ENCODE measurements at regions not wholly inside any gene's neighbourhood (a gene's known extent, or its start where the extent isn't known, plus 50 kb on each side); places are given as distances from the start of the nearest gene placed in this dataset.
"Not testable (repeated sequence)": the region's sequence is repeated elsewhere in the genome, so short reads cannot be mapped to it uniquely, and the experiment has no call there.

DNA sequence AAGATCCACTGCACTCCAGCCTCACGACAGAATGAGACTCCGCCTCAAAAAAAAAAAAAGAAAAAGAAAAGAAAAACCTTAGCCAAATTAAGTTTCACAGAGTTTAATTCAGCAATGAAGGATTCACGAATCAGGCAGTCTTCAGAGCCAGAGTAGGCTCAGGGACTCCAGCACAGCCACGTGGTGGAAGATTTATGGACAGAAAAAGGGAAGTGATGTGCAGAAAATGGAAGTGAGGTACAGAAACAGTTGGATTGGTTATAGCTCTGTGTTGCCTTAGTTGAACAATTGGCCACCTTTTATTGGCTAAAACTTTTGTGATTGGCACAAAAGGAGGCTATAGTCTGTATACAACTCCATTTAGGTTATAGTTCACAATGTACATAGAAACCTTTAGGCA is 256.6 kb downstream of the HS3ST3B1 start:
- DNase-seq (ENCODE audit: low read depth, low spot score) = no peak

- DNase-seq (ENCODE audit: low read depth, low spot score) = no peak
Measured at GRCh38 chr17:14553847-14554246, 253.0 kb downstream of the HS3ST3B1 start.

DNA sequence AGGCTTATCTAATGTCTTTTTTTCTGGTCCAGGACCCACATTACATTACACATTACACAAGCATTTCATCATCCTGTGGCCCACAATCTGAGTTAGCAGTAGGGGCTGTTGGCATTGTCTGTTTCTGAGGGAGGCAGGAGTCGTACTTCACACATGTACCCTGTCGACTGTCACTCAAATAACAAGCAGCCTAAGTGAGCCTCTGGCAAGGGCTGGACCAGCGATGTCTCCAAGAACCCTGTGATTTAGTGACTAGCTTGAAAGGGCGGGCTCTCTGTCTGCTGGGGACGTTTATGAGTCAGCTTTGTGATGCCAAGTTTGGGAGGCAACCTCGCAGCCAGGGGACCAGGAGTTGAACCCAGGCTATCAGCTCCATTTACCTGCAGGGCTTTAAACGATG is 251.4 kb downstream of the HS3ST3B1 start:
- DNase-seq (ENCODE audit: low read depth, low spot score) = no peak

DNA sequence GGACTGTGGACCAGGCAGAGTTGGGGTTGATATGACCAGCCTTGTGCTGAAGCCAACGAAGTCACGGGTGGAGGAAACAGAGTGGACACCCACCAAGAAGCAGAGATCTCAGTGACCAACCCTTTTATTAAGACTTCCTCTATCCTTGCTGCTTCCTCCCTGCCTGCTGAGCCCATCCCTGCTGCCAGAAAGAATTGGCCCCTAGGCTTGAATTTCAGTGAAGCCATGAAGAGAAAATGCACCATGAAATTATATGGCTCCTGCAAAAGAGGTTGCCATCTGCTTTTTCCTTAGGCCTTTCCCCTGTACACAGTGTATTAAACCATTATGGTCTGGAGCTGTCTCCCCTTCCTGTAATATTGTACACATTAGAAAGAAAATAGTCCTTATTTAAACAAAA is 246.7 kb downstream of the HS3ST3B1 start:
- DNase-seq (ENCODE audit: low read depth, low spot score) = no peak

DNA sequence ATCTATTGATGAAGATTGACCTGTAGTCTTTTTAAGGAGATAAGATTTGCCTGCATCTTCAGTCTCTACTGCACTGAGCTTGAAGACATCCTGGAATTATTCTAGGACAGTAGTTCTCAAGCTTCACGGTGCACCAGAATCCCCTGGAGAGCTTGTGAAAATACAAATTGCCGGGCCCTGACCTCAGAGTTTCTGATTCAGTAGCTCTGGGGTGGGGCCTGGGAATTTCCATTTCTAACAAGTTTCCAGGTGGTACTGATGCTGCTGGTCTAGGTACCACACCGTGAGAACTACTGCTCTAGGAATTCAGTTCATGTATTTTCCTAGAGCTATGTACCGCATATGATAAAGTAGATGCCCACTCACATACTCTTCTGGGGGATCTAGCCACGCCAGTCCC is 246.1 kb downstream of the HS3ST3B1 start:
- DNase-seq (ENCODE audit: low read depth, low spot score) = no peak

DNA sequence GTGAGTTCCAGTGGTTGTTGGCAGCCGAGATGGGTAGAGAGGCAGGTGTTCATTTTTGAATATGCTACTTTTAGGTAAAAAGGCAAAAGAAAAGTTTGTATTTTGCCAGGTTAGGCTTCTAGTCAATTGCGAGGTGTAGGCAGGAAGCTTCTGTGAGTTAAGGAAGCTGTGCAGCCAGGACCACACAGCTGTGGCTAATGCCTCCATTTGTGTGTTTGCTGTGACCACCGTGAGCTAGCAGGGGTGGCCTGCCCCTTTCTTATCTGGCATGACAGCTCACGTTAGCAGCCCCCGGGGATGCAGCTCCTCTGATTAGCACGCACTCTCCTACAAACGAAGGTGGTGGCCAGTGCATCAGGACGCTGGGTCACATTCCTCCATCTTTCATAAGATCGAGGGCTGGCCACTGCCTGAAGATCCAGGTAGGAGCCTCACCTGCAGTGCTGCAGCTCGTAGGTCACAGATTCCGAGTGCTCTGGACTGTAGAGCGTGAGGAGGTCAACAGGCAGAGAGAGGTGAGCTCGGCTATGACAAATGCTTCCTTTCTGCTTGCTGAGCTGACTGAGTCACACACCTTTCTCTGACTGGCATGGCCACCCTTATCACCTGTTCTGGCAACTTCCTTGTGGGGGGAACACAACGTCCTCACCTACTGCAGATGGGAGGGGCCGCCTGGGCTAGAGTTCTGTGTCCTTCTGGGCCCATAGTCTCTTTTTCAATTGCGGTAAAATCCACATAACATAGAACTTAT is 244.4 kb downstream of the HS3ST3B1 start:
- no peak for DNase-seq (ENCODE audit: low read depth, low spot score)

DNA sequence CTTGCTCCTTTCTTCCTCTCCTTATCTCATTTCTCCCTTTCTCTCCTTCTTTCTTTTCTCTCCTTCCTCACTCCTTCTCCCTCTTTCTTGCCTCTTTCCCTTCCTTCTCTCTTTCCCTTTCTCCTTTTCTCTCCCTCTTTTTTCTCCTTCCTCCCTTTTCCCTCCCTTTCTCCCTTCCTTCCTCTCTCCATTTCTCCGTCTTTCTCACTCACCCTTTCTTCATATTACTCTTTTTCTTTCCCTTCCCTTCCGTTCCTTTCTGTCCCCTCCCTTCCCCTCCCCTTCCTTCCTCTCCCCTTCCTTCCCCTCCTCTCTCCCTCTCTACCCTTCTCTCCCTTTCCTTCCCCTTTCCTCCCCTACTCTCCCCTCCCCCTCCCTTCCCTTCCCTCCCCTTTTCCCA is 240.8 kb downstream of the HS3ST3B1 start:
- DNase-seq (ENCODE audit: low read depth, low spot score) = no peak

DNA sequence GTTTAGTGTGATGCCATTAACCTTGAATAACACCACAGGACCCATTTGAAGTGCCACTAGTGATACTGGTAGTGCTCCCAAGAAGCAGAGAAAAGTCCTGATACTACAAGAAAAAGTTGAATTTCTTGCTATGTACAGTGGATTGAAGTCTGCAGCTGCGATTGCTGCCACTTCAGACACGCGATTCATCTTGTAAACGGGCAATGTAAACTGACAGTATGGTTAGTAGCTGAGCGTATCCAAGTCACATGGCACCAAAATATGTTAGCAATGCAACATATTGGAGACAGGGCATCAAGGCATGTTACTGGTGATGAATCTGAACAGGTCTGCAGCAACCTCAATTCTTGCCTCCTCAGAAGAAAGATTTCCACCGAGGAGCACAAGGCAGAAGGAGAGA is 238.9 kb downstream of the HS3ST3B1 start:
- DNase-seq (ENCODE audit: low read depth, low spot score) = no peak

DNA sequence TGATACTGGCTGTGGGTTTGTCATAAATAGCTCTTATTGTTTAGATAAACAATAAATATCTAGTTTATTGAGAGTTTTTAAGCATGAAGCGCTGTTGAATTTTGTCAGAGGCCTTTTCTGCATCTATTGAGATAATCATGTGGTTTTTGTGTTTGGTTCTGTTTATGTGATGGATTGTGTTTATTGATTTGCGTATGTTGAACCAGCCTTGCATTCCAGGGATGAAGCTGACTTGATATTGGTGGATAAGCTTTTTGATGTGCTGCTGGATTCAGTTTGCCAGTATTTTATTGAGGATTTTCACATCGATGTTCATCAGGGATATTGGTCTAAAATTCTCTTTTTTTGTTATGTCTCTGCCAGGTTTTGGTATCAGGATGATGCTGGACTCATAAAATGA is 231.4 kb downstream of the HS3ST3B1 start:
- DNase-seq (ENCODE audit: low read depth, low spot score) = not testable (repeated sequence)

DNA sequence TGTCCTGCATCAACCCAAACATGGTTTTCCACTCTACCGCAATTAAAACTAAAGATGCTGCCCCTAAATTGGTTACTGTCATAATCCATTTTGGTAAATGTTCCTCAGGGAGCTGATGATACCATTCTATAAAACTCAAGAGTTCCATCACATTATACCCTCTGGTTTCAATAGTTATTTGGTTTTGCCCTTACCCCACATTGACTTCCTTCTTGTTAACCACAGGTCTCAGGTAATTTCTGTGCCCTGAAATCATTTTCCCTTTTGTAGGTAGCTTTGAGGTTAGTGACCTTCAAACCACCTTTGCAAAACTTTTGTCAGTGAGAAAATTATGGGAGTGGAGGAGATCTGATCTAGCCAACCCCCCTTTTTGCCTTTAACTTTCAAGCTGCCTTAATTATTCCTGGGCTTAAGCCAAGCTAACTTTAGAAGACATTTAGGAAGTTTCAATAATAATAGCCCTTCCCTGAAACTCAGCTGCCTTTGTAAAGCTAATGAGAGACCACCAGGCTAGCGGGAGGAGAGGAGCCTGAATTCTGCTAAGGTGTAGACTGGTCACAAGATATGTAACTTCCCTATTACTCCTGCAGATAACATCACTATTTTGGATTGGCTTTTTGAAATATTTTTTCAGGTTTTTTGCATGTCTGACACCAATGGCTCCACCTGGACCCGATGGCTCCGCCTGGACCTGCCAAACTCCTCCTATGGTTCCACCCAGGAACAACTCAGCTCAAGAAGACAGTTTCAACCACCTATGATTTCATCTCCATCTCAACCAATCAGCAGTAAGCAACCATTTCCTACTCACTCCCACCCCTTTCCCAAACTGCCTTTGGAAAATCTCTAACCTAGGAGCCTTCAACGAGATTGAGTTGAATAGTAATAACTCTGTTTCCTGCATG is 224.9 kb downstream of the HS3ST3B1 start:
- DNase-seq (ENCODE audit: low read depth, low spot score) = no peak

DNA sequence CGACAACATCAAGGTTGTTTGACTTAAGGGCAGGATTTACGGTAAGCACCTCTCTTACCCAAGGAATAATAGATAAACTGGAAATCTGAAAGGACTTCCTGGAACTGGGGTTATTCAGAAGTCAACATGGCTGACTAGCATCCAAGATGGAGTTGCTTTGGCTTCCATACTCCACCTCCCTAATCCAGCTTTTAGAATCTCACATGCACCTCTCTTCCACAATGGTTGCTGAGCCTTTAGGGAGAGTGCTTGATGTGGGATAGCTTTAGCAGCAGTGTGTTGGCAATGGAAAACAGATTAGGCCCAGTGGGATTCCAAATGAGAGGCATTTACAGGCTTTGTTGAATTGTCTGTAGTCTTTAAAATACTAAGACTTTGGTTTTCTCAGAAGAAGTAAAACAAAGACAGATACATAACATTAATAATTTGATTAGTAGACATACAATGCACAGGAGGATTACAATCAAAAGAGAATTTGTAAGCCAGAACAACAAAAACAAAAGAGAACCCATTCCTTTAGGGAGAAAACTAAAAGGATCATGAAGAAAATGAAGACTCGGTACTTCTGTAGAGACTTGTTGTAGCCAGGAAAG is 222.0 kb downstream of the HS3ST3B1 start:
- no peak for DNase-seq (ENCODE audit: low read depth, low spot score)

DNA sequence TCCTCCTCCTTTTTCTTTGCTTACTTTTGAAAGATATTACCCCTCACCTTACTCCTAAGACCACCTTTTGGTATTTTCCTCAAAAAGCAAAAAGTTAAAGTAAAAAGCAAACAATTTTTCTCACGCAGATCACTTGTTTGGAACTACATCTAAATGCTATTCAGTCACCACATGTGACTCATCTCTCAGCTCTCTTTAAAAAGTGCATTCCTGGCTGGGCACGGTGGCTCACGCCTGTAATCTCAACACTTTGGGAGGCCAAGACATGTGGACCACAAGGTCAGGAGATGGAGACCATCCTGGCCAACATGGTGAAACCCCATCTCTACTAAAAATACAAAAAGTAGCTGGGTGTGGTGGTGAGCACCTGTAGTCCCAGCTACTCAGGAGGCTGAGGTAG is 218.0 kb downstream of the HS3ST3B1 start:
- not testable (repeated sequence) for DNase-seq (ENCODE audit: low read depth, low spot score)

- DNase-seq (ENCODE audit: low read depth, low spot score) = no peak
Measured at GRCh38 chr17:14514973-14515372, 214.1 kb downstream of the HS3ST3B1 start.

GRCh38 chr17:14513835-14514234 is 213.0 kb downstream of the HS3ST3B1 start:
- DNase-seq (ENCODE audit: low read depth, low spot score) = no peak

DNA sequence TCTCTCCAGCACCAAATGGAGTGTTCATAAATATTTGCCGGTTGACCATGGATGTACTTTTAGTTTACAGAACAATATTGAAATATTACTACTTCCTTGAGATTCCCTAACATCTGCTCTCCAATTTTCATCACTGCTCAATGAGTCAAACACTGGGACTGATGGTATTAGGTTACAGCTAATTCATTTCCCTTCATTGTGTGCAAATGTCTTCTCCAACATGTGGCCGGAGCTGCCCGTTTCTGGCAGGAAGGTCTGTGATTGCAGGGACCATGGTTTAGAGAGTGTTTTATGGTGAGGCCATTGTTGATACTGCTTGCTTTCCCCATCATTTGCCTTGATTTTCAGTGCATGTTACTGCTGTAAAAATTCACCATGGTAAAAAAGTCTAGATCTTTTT is 209.3 kb downstream of the HS3ST3B1 start:
- DNase-seq (ENCODE audit: low read depth, low spot score) = no peak

- no peak for DNase-seq (ENCODE audit: low read depth, low spot score)
Measured at GRCh38 chr17:14508156-14508555, 207.3 kb downstream of the HS3ST3B1 start.

- no peak for DNase-seq (ENCODE audit: low read depth, low spot score)
Measured at GRCh38 chr17:14506364-14506763, 205.5 kb downstream of the HS3ST3B1 start.

GRCh38 chr17:14505606-14506005 is 204.7 kb downstream of the HS3ST3B1 start:
- DNase-seq (ENCODE audit: low read depth, low spot score) = no peak

DNA sequence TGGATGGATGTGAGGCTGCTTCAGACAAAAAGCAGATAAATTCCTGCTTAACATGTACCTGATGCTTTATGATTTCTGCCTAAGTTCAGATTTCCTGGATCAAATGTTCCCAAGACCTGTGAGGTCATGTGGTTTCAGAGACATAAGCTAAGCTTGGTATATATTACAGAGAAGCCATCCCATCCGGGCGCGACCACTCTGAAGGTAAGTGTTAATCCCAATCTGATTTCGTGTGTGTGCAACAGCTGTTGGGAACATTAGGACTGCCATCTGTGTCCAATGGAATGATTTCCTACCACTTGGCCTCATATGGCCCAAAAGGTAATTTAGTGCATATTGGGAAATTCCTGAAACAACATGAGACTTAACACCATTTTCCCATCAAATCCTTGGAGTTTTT is 199.1 kb downstream of the HS3ST3B1 start:
- DNase-seq (ENCODE audit: low read depth, low spot score) = no peak

DNA sequence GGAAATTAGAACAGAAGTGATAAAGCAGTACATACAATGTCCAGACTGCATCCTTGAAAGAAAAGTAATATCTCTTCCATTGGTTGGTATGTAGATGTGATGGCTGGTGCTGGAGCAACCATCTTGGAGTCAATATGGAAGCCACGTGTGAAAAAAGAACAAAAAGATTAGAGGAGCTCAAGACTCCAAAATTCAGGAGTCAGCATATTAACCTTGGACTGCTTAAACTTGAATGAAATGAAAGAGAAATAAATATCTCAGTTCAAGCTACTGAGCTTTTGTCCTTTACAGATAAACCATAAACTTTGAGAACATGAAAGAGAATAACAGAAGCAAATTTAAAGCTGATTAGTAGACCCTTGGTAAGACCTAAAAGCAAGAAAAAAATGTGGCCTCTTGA is 197.9 kb downstream of the HS3ST3B1 start:
- DNase-seq (ENCODE audit: low read depth, low spot score) = no peak

DNA sequence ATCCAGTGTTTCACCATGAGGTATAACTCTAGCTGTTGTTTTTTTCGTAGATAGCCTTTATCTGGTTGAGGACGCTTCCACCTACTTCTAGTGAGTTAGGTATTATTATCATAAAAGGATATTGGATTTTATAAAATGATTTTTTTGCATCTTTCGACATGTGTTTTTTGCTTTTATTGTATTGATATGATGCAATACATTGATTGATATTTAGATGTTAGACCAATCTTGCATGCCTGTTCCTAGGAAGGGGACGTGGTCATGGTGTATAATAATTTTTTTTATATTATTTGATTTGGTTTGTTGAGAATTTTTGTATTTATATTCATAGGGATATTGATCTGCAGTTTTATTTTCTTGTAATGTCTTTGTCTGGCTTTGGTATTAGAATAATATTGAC is 193.3 kb downstream of the HS3ST3B1 start:
- no peak for DNase-seq (ENCODE audit: low read depth, low spot score)

- no peak for DNase-seq (ENCODE audit: low read depth, low spot score)
Measured at GRCh38 chr17:14489986-14490385, 189.1 kb downstream of the HS3ST3B1 start.

All from smooth muscle cell of the brain vasculature (primary cell).